ENCODE measurements at regions not wholly inside any gene's neighbourhood (a gene's known extent, or its start where the extent isn't known, plus 50 kb on each side); places are given as distances from the start of the nearest gene placed in this dataset.

DNA sequence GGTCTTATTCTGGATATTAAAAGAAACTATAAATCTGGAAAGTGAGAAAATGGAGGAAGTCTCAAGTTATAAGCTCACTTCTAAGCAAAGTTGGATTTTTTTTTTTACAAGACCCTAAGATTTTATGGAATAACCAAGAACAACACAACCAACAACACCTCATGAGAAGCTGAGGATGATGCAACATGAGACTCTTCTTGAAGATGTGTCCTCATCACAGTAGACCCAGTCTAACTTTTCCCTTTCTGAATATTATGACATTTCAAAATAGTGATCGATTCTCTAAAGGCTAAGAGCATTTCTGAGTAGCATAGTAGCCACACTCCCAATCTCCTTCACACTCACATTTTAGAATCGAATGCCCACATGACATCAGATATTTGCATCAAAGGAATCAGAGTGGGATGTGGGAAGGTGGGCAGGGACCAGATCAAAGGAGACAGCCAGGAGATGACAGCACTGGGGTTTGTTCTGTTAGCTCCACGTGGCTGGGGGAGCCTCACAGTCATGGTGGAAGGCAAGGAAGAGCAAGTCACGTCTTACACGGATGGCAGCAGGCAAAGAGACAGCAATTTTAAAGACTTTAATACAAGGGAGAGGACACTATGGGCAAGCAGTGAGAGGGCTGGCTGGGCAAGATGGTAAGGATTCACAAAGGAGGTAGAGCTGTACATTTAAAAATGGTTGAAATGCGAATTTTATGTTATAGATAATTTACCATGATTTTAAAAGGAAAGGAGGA lies 90.7 kb upstream of the MYL2 start:
- DNase-seq (ENCODE audit: low spot score): no peak

DNA sequence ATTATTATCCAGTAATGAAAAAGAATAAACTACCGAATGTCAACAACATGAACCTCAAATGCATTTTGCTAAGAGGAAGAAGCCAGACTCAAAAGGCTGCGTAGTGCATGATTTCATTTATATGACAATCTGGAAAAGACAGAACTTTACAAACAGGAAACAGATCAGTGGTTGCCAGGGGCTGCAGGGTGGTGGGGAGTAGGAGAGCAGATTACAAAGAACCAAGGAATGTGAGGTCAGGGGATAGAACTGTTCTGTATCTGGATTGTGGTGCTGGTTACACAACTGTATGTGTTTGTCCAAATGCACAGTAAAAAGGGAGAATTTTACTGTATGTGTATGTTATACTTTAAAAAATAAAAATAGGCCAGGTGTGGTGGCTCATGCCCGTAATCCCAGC lies 89.7 kb upstream of the MYL2 start:
- no peak for DNase-seq (ENCODE audit: low spot score)

DNA sequence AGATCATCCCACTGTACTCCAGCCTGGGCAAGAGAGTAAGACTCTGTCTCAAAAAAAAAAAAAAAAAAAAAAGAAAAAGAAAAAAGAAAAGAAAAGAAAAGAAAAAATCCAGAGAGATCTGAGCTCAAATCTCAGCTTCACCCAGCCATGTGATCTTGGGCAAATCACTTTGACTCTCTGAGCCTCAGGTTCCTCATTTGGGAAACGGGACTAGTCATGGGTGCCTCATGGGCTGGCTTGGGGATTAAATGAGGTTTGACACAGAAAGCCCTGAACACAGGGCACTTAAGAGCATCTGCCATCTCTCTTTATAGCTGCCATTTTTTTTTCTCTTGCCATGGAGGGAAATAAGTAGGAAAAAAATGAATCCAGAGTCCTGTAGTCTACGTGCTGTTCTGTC lies 86.2 kb upstream of the MYL2 start:
- DNase-seq (ENCODE audit: low spot score): no peak

DNA sequence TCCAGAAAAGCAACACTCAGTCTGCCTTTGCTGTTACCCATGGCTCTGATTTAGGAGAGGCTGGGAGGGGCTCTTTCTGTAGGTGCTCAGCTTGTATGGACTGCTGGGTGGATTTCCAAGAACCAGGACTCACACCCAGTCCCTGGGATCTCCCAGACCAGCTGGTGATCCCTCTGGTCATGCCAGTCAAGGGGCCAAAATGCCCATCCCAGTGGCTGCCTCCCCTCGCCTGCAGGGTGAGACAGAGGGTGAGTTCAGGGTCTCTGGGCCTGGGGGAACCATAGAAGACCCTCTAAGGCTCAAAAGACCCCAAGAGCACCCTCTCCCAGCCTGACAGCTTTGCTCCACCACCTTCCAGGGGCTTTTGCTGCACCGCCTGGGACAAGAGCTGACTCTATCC lies 78.6 kb upstream of the MYL2 start:
- DNase-seq (ENCODE audit: low spot score): no peak

DNA sequence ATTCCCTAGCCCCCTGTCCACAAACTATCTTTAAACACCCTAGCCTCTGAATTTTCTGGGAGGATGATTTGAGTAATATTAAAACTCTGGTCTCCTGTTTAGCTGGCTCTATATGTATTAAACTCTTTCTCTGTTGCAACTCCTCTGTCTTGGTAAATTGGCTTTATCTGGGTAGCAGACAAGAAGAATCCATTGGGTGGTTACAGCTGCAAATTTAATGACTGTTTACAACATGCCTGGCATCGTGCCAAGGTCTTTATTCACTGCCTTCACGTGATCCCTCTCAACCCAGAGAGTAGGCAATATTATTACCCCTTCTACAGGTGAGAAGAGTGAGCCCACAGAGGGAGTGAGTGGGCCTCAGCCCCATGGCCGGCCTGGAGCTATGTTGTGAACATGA lies 77.8 kb upstream of the MYL2 start:
- no peak for DNase-seq (ENCODE audit: low spot score)

DNA sequence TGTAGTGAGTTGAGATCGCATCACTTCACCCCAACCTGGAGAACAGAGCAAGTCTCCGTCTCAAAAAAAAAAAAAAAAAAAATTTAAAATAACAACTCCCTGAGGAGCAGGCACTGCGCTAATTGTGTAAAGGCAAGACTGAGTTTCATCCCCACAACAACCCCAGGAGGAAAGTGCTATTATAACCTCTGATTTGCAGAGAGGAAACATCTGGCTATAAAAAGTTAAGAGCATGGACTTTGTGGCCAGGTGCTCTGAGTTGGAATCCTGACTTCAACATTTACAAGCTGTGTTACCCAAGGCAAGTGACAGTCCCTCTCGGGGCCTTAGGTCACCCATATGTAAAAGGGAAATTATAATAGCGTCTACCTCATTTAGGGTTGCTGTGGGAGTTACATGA lies 76.0 kb upstream of the MYL2 start:
- no peak for DNase-seq (ENCODE audit: low spot score)

DNA sequence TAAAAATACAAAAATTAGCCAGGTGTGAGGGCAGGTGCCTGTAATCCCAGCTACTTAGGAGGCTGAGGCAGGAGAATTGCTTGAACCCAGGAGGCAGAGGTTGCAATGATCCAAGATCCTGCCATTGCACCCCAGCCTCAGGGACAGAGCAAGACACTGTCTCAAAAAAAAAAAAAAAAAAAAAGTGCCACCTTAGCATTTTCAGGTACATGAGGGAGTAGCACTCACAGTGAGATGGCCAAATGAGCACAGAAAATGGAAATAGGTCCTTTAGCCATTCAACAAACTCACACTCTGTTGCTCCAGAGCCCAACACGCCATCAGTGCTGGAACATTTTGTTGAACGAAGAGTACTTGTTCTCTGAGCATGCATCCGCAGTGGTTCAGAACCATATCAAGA lies 75.2 kb upstream of the MYL2 start:
- DNase-seq (ENCODE audit: low spot score): no peak

DNA sequence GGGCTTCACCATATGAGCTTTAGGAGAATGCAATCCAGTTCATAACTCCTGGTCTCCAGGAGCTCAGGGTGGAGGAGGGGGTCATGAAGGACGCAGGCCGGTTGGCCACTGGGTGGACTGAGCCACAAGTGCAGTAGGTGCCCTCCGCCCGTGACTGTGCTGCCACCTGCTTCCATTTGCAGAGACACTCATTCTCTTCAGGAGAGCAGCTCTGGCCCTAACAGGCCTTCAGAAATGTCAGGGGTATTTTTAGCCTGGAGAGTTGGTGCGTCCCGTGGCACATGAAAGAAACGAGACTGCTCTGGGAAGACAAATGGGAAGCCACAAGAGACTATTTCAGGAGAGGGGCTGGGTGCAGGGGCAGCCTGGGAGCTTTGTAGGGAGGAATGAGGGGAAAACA lies 74.6 kb upstream of the MYL2 start:
- no peak for DNase-seq (ENCODE audit: low spot score)

DNA sequence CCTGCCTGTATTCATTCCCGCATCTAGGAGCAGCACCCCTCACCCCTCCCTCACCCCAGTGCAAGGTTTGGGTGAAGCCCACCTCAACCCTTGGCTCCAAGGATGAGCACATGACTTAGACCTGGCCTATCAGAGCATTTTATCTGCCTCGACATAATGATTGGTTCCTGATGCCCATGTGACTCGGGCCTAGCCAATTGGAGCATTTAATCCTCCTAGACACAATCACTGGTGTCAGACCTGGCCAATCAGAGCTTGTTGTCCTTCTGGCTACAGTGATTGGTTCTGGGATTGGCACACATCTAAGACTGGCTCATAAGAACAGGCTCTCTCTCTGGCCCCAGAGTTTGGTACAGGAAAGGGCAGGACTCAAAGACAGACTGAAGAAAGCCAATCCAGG lies 73.1 kb upstream of the MYL2 start:
- DNase-seq (ENCODE audit: low spot score): no peak

DNA sequence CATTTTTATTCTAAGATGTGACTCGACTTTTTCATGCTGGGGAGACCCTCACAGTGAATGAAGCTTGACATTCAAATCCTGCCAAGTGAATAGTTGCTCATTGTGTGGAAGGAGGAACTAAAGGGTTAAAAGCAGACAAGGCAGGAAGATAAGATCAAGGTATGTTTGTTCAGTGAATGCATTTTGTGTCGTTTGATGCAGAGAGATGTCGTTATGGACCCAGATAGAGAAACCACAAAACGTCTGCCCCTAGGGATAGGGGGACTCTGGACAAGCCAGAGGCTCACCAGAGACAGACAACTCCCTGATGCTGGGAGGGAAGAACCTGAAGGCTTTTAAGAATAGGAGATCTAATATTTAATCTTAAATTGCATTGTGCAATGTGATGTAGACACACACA lies 72.5 kb upstream of the MYL2 start:
- DNase-seq (ENCODE audit: low spot score): no peak

DNA sequence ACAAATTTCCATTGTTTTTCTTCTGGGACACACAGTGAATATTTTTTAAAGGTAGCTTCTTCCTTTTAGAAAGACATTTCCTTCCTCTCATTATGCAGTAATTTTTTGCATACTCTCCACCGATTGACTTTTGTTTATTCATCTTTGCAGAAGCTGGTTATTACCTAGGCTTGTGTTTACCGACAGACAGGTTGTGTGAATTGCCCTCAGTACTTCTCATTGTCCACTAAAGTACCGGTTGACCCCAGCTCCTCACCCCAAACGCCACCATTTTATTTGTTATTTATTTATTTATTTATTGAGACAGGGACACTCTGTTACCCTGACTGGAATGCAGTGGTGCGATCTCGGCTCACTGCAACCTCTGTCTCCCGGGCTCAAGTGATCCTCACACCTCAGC lies 63.4 kb upstream of the MYL2 start:
- DNase-seq (ENCODE audit: low spot score): no peak

DNA sequence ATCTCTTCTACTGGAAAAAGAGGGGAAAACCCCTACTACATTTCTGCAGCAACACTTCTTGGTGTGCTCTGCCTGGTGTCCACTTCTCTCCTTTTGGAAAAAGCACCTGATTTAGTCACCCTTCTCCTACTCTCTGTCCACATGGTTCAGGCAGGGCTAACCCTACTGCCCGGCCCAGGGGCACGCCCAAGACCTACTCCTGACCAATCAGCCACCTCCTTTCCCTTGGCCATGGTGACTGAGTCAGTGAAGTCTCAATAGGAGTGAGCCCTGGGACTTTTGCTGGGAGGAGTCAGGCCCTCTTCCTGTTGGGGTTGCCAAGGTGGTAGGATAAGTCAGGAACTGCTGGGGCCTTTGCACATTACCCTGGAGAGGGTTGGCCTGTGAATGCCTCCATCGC lies 52.5 kb upstream of the MYL2 start:
- DNase-seq (ENCODE audit: low spot score): no peak

DNA sequence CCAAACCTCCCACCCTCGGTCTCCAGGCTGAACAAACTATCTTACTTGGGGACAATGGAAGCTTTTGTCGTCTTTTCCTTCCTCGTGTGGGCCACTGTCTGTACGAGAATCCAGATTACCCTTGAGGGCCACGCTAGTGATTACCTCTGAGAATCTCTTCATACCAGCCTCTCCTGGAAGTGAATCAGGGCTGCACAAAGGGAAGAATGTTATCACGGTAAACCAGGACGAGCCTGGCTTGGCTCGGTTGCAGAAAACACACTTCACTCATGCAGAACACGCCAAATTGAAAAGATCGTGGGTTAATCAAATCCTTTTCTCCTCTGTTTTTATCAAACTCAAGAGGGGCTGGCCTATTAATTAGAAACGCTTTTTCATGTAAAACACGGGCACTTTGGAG lies 51.6 kb upstream of the MYL2 start:
- DNase-seq (ENCODE audit: low spot score): no peak

DNA sequence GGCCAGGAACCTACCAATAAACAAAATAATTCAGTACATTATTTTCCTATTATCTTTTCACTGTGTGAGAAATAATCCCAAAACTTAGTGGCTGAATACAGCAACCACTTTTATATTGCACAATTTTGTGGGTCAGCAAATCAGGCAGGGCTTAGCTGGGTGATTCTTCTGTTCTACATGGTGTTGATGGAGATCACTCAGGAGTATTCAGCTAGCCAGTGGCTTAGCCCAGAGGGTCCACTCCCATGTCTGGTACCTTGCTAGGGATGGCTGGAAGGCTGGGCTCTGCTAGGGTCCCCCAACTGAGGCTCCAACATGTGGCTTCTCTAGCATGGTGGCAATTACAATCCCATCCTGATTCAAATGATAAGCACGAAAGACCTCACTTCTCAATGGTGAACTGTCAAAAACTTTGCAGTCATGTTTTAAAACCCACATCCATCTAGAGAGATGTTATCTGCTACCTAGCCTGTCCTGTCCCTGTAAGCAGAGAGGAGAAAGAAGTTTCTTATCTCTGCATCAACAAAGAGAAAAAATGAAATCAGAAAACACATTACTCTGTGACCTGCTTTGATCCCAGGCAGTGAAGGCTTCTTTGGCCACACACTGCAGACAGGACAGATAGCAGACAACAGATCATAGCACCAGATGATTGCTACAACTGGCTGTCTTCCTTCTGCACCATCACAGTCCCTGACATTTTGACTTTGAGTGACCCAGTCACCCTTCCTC lies 51.0 kb upstream of the MYL2 start:
- DNase-seq (ENCODE audit: low spot score): no peak

Data from AG08395 (cell line).